ENCODE measurements at regions not wholly inside any gene's neighbourhood (a gene's known extent, or its start where the extent isn't known, plus 50 kb on each side); places are given as distances from the start of the nearest gene placed in this dataset.

- TF ChIP-seq CTCF (IDR thresholded peaks at IDR 0.05; ENCODE audit: extremely low read depth in 1 of 2, insufficient read depth in 1 of 2, low read depth in 1 of 2, low read length in 2 of 2): no peak
- no peak for TF ChIP-seq POLR2AphosphoS5 (IDR thresholded peaks at IDR 0.05; ENCODE audit: insufficient read depth, low read depth, low read length)
- TF ChIP-seq MYC (IDR thresholded peaks at IDR 0.05; ENCODE audit: low read depth, low read length): no peak
- TF ChIP-seq GATA2 (IDR thresholded peaks at IDR 0.05; ENCODE audit: insufficient read depth, insufficient read length, low read depth, low read length): no peak
- TF ChIP-seq POLR2A (IDR thresholded peaks at IDR 0.05; ENCODE audit: low read depth, low read length): no peak
- TF ChIP-seq EZH2 (IDR thresholded peaks at IDR 0.05; ENCODE audit: borderline replicate concordance, low read depth, low read length, severe bottlenecking): no peak
- TF ChIP-seq MAX (IDR thresholded peaks at IDR 0.05; ENCODE audit: insufficient read depth, insufficient read length): no peak
Measured at GRCh38 chr21:28480470-28480869, 512.2 kb downstream of the LTN1 start.
